GM23338 (cell line): ENCODE measurements at regions not wholly inside any gene's neighbourhood (a gene's known extent, or its start where the extent isn't known, plus 50 kb on each side); places are given as distances from the start of the nearest gene placed in this dataset.
"Not testable (repeated sequence)": the region's sequence is repeated elsewhere in the genome, so short reads cannot be mapped to it uniquely, and the experiment has no call there.

ENCODE experiments used
- EZH2 ChIP-seq: fragments of 200-600 bp; sonication (generic); IDR thresholded peaks from one replicate; pipeline ENCODE4 v1.8.0; 2017; ENCODE audit warnings: antibody characterized with exemption, mild to moderate bottlenecking, low read depth; ENCODE audit not compliant: unreplicated experiment
- POLR2AphosphoS5 ChIP-seq: IDR thresholded peaks from 2 replicates; pipeline ENCODE4 v1.6.1; 2016; ENCODE audit warnings: antibody characterized with exemption, low read depth

DNA sequence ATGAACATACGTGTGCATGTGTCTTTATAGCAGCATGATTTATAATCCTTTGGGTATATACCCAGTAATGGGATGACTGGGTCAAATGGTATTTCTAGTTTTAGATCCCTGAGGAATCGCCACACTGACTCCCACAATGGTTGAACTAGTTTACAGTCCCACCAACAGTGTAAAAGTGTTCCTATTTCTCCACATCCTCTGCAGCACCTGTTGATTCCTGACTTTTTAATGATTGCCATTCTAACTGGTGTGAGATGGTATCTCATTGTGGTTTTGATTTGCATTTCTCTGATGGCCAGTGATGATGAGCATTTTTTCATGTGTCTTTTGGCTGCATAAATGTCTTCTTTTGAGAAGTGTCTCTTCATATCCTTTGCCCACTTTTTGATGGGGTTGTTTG, 493.0 kb upstream of the PIK3R1 start:
- TF ChIP-seq EZH2, POLR2AphosphoS5: not testable (repeated sequence)
